ENCODE measurements at regions not wholly inside any gene's neighbourhood (a gene's known extent, or its start where the extent isn't known, plus 50 kb on each side); places are given as distances from the start of the nearest gene placed in this dataset.

DNA sequence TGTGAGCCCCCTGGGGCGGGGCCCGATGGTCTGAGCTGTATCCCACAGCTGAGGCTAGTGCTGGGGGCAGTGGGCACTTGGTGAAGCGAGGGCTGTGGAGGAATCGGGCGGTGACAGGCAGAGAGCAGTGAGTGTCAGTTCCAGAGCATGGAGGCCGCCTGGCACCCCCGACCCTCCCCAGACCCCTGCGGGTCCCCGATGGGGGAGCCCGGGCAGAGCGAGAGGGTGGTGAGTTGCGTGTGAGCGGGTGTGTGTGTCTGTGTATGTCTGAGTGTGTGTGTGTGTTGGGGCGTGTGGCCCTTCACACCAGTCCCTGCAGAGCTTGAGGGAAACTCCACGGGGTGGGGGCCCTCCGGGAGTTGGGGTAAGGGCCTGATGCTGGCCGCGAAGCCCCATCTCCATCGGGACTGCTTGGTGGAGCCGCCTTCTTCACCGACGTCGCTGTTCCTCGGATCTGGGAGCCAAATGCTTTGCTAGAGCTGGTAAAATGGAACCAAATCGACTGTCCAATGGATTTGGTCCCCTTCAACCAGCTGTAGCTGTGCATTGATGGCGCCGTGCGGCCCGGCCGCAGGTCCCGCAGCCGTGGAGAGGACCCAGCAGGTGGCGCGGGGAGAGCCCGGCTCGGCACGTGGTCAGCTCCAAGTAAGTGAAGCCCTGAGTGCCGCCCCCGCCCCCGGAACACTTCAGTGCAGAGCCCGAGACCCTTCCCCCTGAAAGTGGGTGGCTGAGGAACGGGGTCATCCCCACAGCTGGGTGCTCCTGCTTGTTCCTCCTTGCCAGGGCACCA is 77.7 kb upstream of the SLCO4A1 start:
- Histone ChIP-seq H3K36me3 (ENCODE audit: control insufficient read depth, insufficient read depth, low read length) (no peaks in the 10 kb centered on the region), H3K27me3 (ENCODE audit: control insufficient read depth, insufficient read depth, low read length) (peaks cover 5% of the 10 kb centered on the region; the same call in 1 of the 2 replicates), H3K9ac (ENCODE audit: low read length) (no peak overlapping the region), H3K9me3 (ENCODE audit: control insufficient read depth, insufficient read depth, low read depth, low read length) (no peaks in the 10 kb centered on the region), H3K4me1 (ENCODE audit: control insufficient read depth, insufficient read depth, low read length) (peaks cover 14% of the 10 kb centered on the region; the same call in 1 of the 2 replicates), H3K27ac (ENCODE audit: low read depth, low read length) (no peak overlapping the region), H3K4me3 (ENCODE audit: low read depth, low read length) (no peak overlapping the region)

DNA sequence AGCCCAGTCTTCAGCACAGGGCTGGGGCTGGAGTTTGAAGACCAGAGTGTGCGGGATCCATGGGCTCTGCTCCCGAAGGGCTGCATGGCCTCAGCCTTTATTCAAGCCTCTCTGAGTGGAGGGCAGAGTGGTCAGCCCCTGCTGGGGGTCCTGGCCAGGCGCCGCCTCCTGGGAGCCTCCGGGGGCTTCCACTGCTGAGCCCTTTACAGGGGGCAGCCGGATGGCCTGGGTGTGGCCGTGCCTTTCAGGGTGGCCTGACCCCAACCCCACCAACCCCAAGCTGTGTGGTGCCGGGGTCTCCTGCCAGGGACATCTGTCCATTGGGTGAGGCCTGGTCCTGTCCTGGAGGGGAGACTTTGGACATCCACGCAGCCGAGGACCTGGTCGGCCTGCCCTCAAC is 76.0 kb upstream of the SLCO4A1 start:
- no peak overlapping the region for H3K27ac ChIP-seq (ENCODE audit: low read depth, low read length)
- H3K36me3 ChIP-seq (ENCODE audit: control insufficient read depth, insufficient read depth, low read length) = no peaks in the 10 kb centered on the region
- H3K27me3 ChIP-seq (ENCODE audit: control insufficient read depth, insufficient read depth, low read length) = peaks cover 5% of the 10 kb centered on the region; the same call in 1 of the 2 replicates
- H3K9ac ChIP-seq (ENCODE audit: low read length) = no peak overlapping the region
- no peak overlapping the region for H3K4me3 ChIP-seq (ENCODE audit: low read depth, low read length)
- H3K4me1 ChIP-seq (ENCODE audit: control insufficient read depth, insufficient read depth, low read length) = peaks cover 8% of the 10 kb centered on the region; the same call in 1 of the 2 replicates
- no peaks in the 10 kb centered on the region for H3K9me3 ChIP-seq (ENCODE audit: control insufficient read depth, insufficient read depth, low read depth, low read length)

DNA sequence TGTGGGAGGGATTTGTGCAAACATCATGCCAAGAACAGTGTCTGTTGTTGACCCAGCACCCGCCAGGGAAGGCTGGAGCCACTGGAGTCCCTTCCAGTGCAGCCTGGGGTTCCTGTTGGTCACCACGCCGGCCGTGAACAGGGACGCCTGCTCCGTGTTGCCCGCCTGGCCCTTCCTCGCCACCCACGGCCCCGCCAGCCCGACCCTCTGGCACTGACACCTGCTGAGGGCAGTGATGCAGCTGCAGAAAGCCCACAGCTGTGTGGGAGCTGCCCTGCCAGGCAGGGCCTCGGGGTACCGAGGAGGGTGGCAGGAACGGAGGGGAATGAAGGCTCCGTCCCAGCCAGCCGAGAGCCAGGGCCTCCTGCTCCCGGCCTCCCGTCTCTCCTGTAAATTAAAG is 75.5 kb upstream of the SLCO4A1 start:
- H3K9ac ChIP-seq (ENCODE audit: low read length) = no peak overlapping the region
- H3K9me3 ChIP-seq (ENCODE audit: control insufficient read depth, insufficient read depth, low read depth, low read length) = no peaks in the 10 kb centered on the region
- H3K27ac ChIP-seq (ENCODE audit: low read depth, low read length) = no peak overlapping the region
- peaks cover 3% of the 10 kb centered on the region; the same call in 1 of the 2 replicates for H3K4me1 ChIP-seq (ENCODE audit: control insufficient read depth, insufficient read depth, low read length)
- H3K27me3 ChIP-seq (ENCODE audit: control insufficient read depth, insufficient read depth, low read length) = peaks cover 5% of the 10 kb centered on the region; the same call in 1 of the 2 replicates
- H3K36me3 ChIP-seq (ENCODE audit: control insufficient read depth, insufficient read depth, low read length) = no peaks in the 10 kb centered on the region
- H3K4me3 ChIP-seq (ENCODE audit: low read depth, low read length) = no peak overlapping the region

DNA sequence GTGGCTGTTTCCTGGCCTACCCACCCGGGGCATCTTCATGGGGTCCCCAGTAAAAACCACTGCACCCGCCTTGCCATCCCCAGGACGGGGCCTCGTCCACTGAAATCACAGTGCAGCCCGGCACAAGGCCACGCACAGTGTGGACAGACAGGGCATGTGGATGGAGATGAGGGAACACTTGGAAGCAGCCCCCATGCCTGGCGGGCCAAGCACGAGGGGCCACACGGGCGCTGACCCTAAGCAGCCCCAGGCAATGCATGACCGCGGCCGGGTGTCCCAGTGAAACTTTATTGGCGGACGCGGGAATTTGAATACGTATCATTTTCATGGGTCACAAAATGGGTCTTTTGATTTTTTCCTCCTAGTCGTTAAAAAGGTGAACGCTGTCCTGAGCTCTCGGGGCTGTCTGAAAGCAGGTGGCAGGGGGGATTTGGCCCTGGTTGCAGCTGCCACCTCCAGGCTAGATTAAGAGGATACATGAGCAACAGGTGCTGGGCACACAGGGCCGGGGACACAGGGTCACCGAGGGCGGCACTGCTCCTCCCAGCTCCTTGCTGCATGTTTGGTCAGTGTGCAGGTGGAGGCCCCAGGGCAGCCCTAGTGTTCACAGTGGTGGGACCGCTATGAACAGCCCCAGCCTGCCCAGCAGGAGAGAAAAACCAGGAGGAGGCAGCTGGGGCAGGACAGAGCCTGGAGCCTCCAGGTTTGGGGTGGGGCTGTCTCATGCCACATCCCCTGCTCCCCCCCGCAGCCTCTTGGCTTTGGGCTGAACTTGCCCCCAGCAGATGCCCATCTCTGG is 74.9 kb upstream of the SLCO4A1 start:
- Histone ChIP-seq H3K27ac (ENCODE audit: low read depth, low read length) (no peak overlapping the region), H3K9ac (ENCODE audit: low read length) (no peak overlapping the region), H3K36me3 (ENCODE audit: control insufficient read depth, insufficient read depth, low read length) (no peaks in the 10 kb centered on the region), H3K4me3 (ENCODE audit: low read depth, low read length) (no peak overlapping the region), H3K27me3 (ENCODE audit: control insufficient read depth, insufficient read depth, low read length) (peaks cover 7% of the 10 kb centered on the region; the same call in 1 of the 2 replicates), H3K9me3 (ENCODE audit: control insufficient read depth, insufficient read depth, low read depth, low read length) (peaks cover 4% of the 10 kb centered on the region; the same call in 1 of the 2 replicates), H3K4me1 (ENCODE audit: control insufficient read depth, insufficient read depth, low read length) (no peaks in the 10 kb centered on the region)

DNA sequence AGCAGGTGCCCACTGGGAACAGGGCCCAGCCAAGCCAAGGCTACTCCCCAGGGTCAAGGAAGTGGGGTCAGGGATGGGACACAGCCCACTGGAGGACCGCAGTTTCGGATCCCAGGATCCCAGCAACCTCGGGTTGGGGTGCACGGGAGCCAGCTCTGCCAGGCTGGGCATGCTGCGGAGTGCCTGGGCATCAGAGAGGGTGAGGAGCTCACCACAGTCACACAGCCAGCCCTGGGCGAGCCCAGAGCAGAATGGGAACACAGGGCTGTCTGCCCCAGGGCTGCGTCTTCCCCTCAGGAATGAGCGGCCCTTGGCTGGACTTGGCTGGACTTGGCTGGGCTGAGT is 74.3 kb upstream of the SLCO4A1 start:
- Histone ChIP-seq H3K9me3 (ENCODE audit: control insufficient read depth, insufficient read depth, low read depth, low read length) (peaks cover 4% of the 10 kb centered on the region; the same call in 1 of the 2 replicates), H3K27ac (ENCODE audit: low read depth, low read length) (no peak overlapping the region), H3K4me3 (ENCODE audit: low read depth, low read length) (no peak overlapping the region), H3K4me1 (ENCODE audit: control insufficient read depth, insufficient read depth, low read length) (no peaks in the 10 kb centered on the region), H3K27me3 (ENCODE audit: control insufficient read depth, insufficient read depth, low read length) (peaks cover 12% of the 10 kb centered on the region; the same call in 1 of the 2 replicates), H3K36me3 (ENCODE audit: control insufficient read depth, insufficient read depth, low read length) (no peaks in the 10 kb centered on the region), H3K9ac (ENCODE audit: low read length) (no peak overlapping the region)

DNA sequence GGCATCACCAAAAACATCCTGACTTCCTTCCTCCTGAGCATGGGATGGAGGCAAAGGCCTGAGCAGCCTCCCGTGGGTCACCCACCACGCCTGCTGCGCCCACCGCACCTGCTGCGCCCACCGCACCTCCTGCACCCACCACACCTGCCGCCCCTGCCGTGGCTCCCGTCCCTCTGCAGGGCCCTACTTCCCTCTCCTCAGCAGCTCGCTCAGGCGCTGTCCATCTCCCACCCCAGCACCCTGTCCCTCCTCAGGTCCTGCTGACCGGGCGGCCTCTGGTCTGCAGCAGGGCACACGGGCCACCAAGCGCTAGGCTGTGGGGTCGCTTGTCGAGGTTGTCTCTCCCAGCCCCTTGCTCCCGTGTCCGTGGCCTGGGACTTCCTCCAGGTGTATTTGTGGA is 72.7 kb upstream of the SLCO4A1 start:
- no peak overlapping the region for H3K9ac ChIP-seq (ENCODE audit: low read length)
- peaks cover 4% of the 10 kb centered on the region; the same call in 1 of the 2 replicates for H3K9me3 ChIP-seq (ENCODE audit: control insufficient read depth, insufficient read depth, low read depth, low read length)
- H3K27ac ChIP-seq (ENCODE audit: low read depth, low read length) = no peak overlapping the region
- peaks cover 28% of the 10 kb centered on the region; the same call in 1 of the 2 replicates for H3K27me3 ChIP-seq (ENCODE audit: control insufficient read depth, insufficient read depth, low read length)
- H3K4me3 ChIP-seq (ENCODE audit: low read depth, low read length) = no peak overlapping the region
- no peaks in the 10 kb centered on the region for H3K4me1 ChIP-seq (ENCODE audit: control insufficient read depth, insufficient read depth, low read length)
- H3K36me3 ChIP-seq (ENCODE audit: control insufficient read depth, insufficient read depth, low read length) = no peaks in the 10 kb centered on the region

DNA sequence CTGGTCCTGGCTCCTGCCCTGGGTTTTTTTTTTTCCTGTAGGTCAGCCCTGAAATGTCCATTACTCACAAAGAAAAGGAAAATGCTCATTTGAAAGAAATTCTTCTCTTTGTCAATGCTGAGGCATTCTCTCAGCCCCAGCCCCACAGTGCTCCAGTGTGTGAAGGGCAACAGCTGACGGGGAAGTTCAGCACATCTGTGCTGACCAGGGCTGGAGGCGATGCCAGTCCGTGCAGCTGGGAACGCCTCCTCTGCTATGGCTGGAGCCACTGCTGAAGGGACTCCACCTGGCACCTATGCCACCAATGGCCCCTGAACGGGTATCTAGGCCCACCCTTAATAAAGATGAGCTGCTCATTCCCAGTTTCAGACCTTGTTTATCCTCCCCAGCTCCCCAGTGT is 71.9 kb upstream of the SLCO4A1 start:
- Histone ChIP-seq H3K27ac (ENCODE audit: low read depth, low read length) (no peak overlapping the region), H3K36me3 (ENCODE audit: control insufficient read depth, insufficient read depth, low read length) (no peaks in the 10 kb centered on the region), H3K27me3 (ENCODE audit: control insufficient read depth, insufficient read depth, low read length) (peaks cover 35% of the 10 kb centered on the region; the same call in 1 of the 2 replicates), H3K4me1 (ENCODE audit: control insufficient read depth, insufficient read depth, low read length) (no peaks in the 10 kb centered on the region), H3K9me3 (ENCODE audit: control insufficient read depth, insufficient read depth, low read depth, low read length) (peaks cover 4% of the 10 kb centered on the region; the same call in 1 of the 2 replicates), H3K4me3 (ENCODE audit: low read depth, low read length) (no peak overlapping the region), H3K9ac (ENCODE audit: low read length) (no peak overlapping the region)

DNA sequence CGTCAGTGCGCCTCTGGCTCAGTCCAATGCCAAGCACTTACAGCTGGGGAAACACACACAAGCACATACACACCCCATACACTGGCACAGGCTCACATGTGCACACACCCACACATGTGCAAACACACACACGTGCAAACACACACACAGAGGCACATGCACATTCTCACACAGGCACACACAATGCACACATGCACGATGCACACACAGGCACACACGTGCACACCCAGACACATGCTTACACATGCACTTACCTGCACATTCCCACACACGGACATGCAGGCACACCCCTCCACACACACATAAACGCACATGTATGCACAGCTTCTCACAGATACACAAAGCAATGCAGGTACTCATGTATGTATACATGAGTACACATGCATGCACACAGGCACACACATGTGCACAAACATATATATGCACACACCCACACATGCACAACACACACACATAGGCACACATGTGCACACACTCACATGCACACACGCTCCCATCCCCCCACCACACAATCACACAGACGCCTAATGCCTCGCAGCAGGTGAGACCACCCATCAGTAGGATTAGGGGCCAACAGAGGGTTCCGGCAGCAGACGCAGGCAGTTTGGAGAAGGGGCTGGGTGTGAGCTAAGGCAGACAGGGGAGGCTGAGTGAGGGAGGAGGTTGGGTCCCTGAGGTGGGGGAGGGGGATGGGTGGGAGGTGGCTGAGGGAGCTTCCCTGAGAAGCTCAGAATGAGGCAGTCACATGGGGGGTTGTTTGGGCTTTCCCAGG is 71.2 kb upstream of the SLCO4A1 start:
- Histone ChIP-seq H3K9me3 (ENCODE audit: control insufficient read depth, insufficient read depth, low read depth, low read length) (peaks cover 4% of the 10 kb centered on the region; the same call in 1 of the 2 replicates), H3K27ac (ENCODE audit: low read depth, low read length) (no peak overlapping the region), H3K36me3 (ENCODE audit: control insufficient read depth, insufficient read depth, low read length) (no peaks in the 10 kb centered on the region), H3K4me3 (ENCODE audit: low read depth, low read length) (no peak overlapping the region), H3K27me3 (ENCODE audit: control insufficient read depth, insufficient read depth, low read length) (peaks cover 40% of the 10 kb centered on the region; the same call in 1 of the 2 replicates), H3K4me1 (ENCODE audit: control insufficient read depth, insufficient read depth, low read length) (no peaks in the 10 kb centered on the region), H3K9ac (ENCODE audit: low read length) (no peak overlapping the region)

DNA sequence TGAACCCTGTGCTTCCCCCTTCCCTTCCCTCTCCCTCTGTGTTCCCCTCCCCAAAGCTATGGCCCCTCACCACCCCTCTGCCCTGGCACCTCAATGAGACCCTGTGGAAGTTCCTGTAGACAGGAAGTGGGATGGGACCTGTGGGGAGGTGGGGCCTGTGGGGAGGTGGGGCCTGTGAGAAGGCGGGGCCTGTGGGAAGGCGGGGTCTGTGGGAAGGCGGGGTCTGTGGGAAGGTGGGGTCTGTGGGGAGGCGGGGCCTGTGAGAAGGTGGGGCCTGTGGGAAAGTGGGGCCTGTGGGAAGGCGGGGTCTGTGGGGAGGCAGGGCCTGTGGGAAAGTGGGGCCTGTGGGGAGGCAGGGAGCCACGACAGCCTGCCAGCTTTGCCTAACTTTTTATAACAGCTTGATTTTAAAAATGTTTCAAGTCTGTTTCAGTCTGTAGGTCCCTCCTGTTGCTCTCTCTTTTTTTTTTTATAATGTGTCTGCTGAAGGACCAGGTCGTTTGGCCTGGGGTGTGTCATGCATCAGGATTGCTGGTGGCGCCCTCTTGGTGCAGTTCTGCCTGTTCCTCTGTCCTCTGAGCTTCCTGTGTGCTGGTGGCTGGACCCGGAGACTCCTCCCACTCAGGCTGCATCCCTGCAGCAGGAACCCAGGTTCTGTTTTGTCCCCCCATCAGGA is 70.5 kb upstream of the SLCO4A1 start:
- Histone ChIP-seq H3K4me3 (ENCODE audit: low read depth, low read length) (no peak overlapping the region), H3K27ac (ENCODE audit: low read depth, low read length) (no peak overlapping the region), H3K27me3 (ENCODE audit: control insufficient read depth, insufficient read depth, low read length) (peaks cover 42% of the 10 kb centered on the region; the same call in 1 of the 2 replicates), H3K9ac (ENCODE audit: low read length) (no peak overlapping the region), H3K4me1 (ENCODE audit: control insufficient read depth, insufficient read depth, low read length) (no peaks in the 10 kb centered on the region), H3K9me3 (ENCODE audit: control insufficient read depth, insufficient read depth, low read depth, low read length) (peaks cover 4% of the 10 kb centered on the region; the same call in 1 of the 2 replicates), H3K36me3 (ENCODE audit: control insufficient read depth, insufficient read depth, low read length) (no peaks in the 10 kb centered on the region)

DNA sequence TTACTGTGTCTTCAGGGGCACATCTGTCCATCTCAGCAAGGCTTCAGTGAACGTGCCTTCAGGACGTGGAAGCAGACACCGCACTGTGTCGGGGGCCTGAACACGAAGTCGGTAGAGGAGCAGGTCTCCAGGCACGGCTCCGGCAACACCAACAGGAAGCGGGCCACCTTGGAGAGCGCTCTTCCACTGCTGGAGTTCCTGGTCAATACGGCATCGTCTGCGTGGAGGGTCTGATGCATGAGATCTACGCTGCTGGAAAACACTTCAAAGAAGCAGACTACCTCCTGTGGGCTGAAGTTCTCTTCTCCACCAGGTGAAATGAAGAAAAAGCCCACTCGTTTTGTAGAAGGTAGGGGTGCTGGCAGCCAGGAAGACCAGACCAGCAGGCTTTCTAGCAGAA is 69.3 kb upstream of the SLCO4A1 start:
- Histone ChIP-seq H3K4me1 (ENCODE audit: control insufficient read depth, insufficient read depth, low read length) (peaks cover 8% of the 10 kb centered on the region), H3K36me3 (ENCODE audit: control insufficient read depth, insufficient read depth, low read length) (no peaks in the 10 kb centered on the region), H3K27ac (ENCODE audit: low read depth, low read length) (no peak overlapping the region), H3K9me3 (ENCODE audit: control insufficient read depth, insufficient read depth, low read depth, low read length) (peaks cover 4% of the 10 kb centered on the region; the same call in 1 of the 2 replicates), H3K9ac (ENCODE audit: low read length) (no peak overlapping the region), H3K4me3 (ENCODE audit: low read depth, low read length) (no peak overlapping the region), H3K27me3 (ENCODE audit: control insufficient read depth, insufficient read depth, low read length) (peaks cover 53% of the 10 kb centered on the region; the same call in 1 of the 2 replicates)
